ENCODE measurements at regions not wholly inside any gene's neighbourhood (a gene's known extent, or its start where the extent isn't known, plus 50 kb on each side); places are given as distances from the start of the nearest gene placed in this dataset.

DNA sequence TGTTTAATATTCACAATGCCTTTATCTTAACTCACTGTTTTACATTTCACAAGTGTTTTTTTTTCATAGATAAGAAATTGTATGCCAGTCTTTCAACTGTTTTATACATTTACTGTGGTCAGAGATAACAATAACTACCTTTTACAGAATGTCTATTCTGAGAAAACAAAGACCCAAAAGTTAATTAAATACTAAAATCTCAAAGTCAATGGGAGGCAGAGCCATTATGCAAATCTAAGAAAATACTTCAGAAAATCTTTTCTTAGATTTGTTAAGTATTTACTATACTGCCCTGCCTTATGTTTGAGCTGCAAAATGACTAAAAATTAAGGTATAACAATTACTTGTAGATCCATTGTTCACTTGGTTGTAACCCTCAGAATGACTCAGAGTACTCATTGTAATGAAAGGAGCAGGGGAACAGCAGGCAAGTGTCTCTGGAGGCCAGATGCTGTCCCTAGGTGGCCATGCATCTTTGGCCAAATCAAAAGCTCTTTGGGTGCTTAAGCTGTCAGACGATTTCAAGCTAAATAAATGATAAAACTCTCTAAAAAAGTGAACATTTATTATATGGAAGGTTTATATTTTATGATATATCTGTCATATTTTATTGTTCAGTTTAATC is 770.1 kb upstream of the PCDH20 start:
- Mint-ChIP-seq H3K27me3 (ENCODE audit: low read depth) (no peaks in the 10 kb centered on the region), H3K4me1 (peaks cover 9 to 12% of the 10 kb centered on the region in 2 experiments), H3K36me3 (ENCODE audit: insufficient read depth in 1 of 3, low read depth in 3 of 3) (no peaks in the 10 kb centered on the region), H3K4me3 (no peak overlapping the region), H3K27ac (peak overlapping the region in 2 of 3 experiments; percentile 33 to 35; a peak in 2 of 7 replicates), H3K9me3 (no peaks in the 10 kb centered on the region)
- Histone ChIP-seq H3K27me3 (ENCODE audit: insufficient read depth, low read length) (no peaks in the 10 kb centered on the region), H2BK120ac (ENCODE audit: low read depth, low read length, poor library complexity, severe bottlenecking) (no peak overlapping the region), H3K9ac (ENCODE audit: extremely low read depth, insufficient read length, low read length) (no peak overlapping the region), H2BK5ac (ENCODE audit: insufficient read length, low read length) (no peak overlapping the region), H3K4me1 (ENCODE audit: insufficient read depth, low read length) (no peaks in the 10 kb centered on the region), H3K4ac (ENCODE audit: low read depth, low read length) (no peak overlapping the region), H3K14ac (ENCODE audit: insufficient read depth, low read length) (no peak overlapping the region), H3K4me2 (ENCODE audit: insufficient read depth, insufficient read length, low read length) (no peak overlapping the region), H3K79me1 (ENCODE audit: insufficient read depth, low read depth, low read length, poor library complexity, severe bottlenecking) (no peaks in the 10 kb centered on the region), H3K18ac (ENCODE audit: insufficient read length, low read depth, low read length) (no peak overlapping the region), H4K8ac (replicated peaks; ENCODE audit: insufficient read length, low read depth, low read length) (no peak overlapping the region), H2AFZ (ENCODE audit: low read length) (no peak overlapping the region), H2BK20ac (ENCODE audit: low read depth, low read length, poor library complexity, severe bottlenecking) (no peak overlapping the region), H2AK5ac (ENCODE audit: insufficient read length, low read length) (no peak overlapping the region), H4K20me1 (ENCODE audit: control insufficient read depth, insufficient read depth, insufficient read length) (no peaks in the 10 kb centered on the region), H3K79me2 (ENCODE audit: insufficient read depth, low read length) (no peaks in the 10 kb centered on the region), H3K56ac (ENCODE audit: insufficient read length, low read depth, low read length) (no peak overlapping the region), H2BK12ac (ENCODE audit: insufficient read length, low read depth, low read length) (no peak overlapping the region), H3K27ac (ENCODE audit: insufficient read length, low read depth, low read length) (no peak overlapping the region), H2BK15ac (ENCODE audit: low read depth, low read length) (no peak overlapping the region), H3K23me2 (ENCODE audit: insufficient read length, low read depth, low read length, poor library complexity, severe bottlenecking) (no peaks in the 10 kb centered on the region), H3K23ac (ENCODE audit: insufficient read length, low read depth, low read length) (no peak overlapping the region), H3T11ph (ENCODE audit: low read length) (no peak overlapping the region), H4K5ac (ENCODE audit: insufficient read length, low read depth, low read length) (no peak overlapping the region), H4K91ac (ENCODE audit: insufficient read length, low read depth, low read length) (no peak overlapping the region), H3K9me3 (ENCODE audit: control insufficient read depth, low read depth, low read length) (no peaks in the 10 kb centered on the region)
- peak; percentile 42 for DNase-seq
- no CpG with 5 or more reads among the region's 1 CpG for WGBS (ENCODE audit: extremely low coverage, insufficient read length, low lambda C conversion rate)
- TF ChIP-seq, protein P1, sequence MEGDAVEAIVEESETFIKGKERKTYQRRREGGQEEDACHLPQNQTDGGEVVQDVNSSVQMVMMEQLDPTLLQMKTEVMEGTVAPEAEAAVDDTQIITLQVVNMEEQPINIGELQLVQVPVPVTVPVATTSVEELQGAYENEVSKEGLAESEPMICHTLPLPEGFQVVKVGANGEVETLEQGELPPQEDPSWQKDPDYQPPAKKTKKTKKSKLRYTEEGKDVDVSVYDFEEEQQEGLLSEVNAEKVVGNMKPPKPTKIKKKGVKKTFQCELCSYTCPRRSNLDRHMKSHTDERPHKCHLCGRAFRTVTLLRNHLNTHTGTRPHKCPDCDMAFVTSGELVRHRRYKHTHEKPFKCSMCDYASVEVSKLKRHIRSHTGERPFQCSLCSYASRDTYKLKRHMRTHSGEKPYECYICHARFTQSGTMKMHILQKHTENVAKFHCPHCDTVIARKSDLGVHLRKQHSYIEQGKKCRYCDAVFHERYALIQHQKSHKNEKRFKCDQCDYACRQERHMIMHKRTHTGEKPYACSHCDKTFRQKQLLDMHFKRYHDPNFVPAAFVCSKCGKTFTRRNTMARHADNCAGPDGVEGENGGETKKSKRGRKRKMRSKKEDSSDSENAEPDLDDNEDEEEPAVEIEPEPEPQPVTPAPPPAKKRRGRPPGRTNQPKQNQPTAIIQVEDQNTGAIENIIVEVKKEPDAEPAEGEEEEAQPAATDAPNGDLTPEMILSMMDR (conservative IDR thresholded peaks at IDR 0.05): no peak
